ENCODE measurements at regions not wholly inside any gene's neighbourhood (a gene's known extent, or its start where the extent isn't known, plus 50 kb on each side); places are given as distances from the start of the nearest gene placed in this dataset.
"Not testable (repeated sequence)": the region's sequence is repeated elsewhere in the genome, so short reads cannot be mapped to it uniquely, and the experiment has no call there.

GRCh38 chr12:131499160-131499863, 211.6 kb upstream of the SFSWAP start:
- DNase-seq (ENCODE audit: low read depth): no peak

GRCh38 chr12:131499864-131500190, 211.1 kb upstream of the SFSWAP start:
- no peak for DNase-seq (ENCODE audit: low read depth)

- no peak for DNase-seq (ENCODE audit: low read depth)
These were observed 210.3 kb upstream of the SFSWAP start for GRCh38 chr12:131500564-131500963.

- DNase-seq (ENCODE audit: low read depth): no peak
These were observed 205.3 kb upstream of the SFSWAP start for GRCh38 chr12:131505561-131505960.

- DNase-seq (ENCODE audit: low read depth): no peak
These were observed 204.5 kb upstream of the SFSWAP start for GRCh38 chr12:131506426-131506825.

GRCh38 chr12:131507094-131507493, 203.8 kb upstream of the SFSWAP start:
- DNase-seq (ENCODE audit: low read depth): no peak

- DNase-seq (ENCODE audit: low read depth): no peak
These were observed 203.0 kb upstream of the SFSWAP start for GRCh38 chr12:131507881-131508280.

- no peak for DNase-seq (ENCODE audit: low read depth)
These were observed 201.2 kb upstream of the SFSWAP start for GRCh38 chr12:131509701-131510100.

GRCh38 chr12:131510431-131510830, 200.5 kb upstream of the SFSWAP start:
- DNase-seq (ENCODE audit: low read depth): no peak

GRCh38 chr12:131511391-131511802, 199.5 kb upstream of the SFSWAP start:
- DNase-seq (ENCODE audit: low read depth): peak; percentile 87

GRCh38 chr12:131511803-131512561, 198.9 kb upstream of the SFSWAP start:
- DNase-seq (ENCODE audit: low read depth): no peak

GRCh38 chr12:131513606-131514005, 197.3 kb upstream of the SFSWAP start:
- no peak for DNase-seq (ENCODE audit: low read depth)

- not testable (repeated sequence) for DNase-seq (ENCODE audit: low read depth)
These were observed 190.3 kb upstream of the SFSWAP start for GRCh38 chr12:131520553-131520952.

- no peak for DNase-seq (ENCODE audit: low read depth)
These were observed 189.6 kb upstream of the SFSWAP start for GRCh38 chr12:131521326-131521725.

- DNase-seq (ENCODE audit: low read depth): no peak
These were observed 184.9 kb upstream of the SFSWAP start for GRCh38 chr12:131525795-131526508.

GRCh38 chr12:131527092-131527491, 183.8 kb upstream of the SFSWAP start:
- no peak for DNase-seq (ENCODE audit: low read depth)

GRCh38 chr12:131527736-131528135, 183.2 kb upstream of the SFSWAP start:
- no peak for DNase-seq (ENCODE audit: low read depth)

GRCh38 chr12:131528144-131528543, 182.7 kb upstream of the SFSWAP start:
- no peak for DNase-seq (ENCODE audit: low read depth)

- DNase-seq (ENCODE audit: low read depth): no peak
These were observed 182.2 kb upstream of the SFSWAP start for GRCh38 chr12:131528667-131529066.

- peak; percentile 56 for DNase-seq (ENCODE audit: low read depth)
These were observed 181.5 kb upstream of the SFSWAP start for GRCh38 chr12:131529196-131530040.

- no peak for DNase-seq (ENCODE audit: low read depth)
These were observed 180.9 kb upstream of the SFSWAP start for GRCh38 chr12:131530041-131530332.

GRCh38 chr12:131530422-131530821, 180.5 kb upstream of the SFSWAP start:
- no peak for DNase-seq (ENCODE audit: low read depth)
